LHCN-M2 (cell line): ENCODE measurements at regions not wholly inside any gene's neighbourhood (a gene's known extent, or its start where the extent isn't known, plus 50 kb on each side); places are given as distances from the start of the nearest gene placed in this dataset.
A peak's percentile ranks its signal among the peaks of the same experiment; 100 is the strongest.

Source experiments
- DNase-seq: peaks from one replicate; pipeline ENCODE4 v3.0.0-alpha.2; 2012; ENCODE audit warnings: low read depth

- no peak for DNase-seq
Measured at GRCh38 chr15:81869161-81869954, 176.5 kb downstream of the MEX3B start.

GRCh38 chr15:81865850-81866537 lies 179.8 kb downstream of the MEX3B start:
- DNase-seq, result no peak

- DNase-seq, result peak; percentile 31
Measured at GRCh38 chr15:81863162-81863561, 182.7 kb downstream of the MEX3B start.

- DNase-seq, result no peak
Measured at GRCh38 chr15:81859737-81860516, 185.9 kb downstream of the MEX3B start.

- DNase-seq, result no peak
Measured at GRCh38 chr15:81858586-81858985, 187.2 kb downstream of the MEX3B start.

GRCh38 chr15:81858136-81858535 lies 187.7 kb downstream of the MEX3B start:
- DNase-seq, result no peak

- DNase-seq, result no peak
Measured at GRCh38 chr15:81856634-81857026, 189.2 kb downstream of the MEX3B start.

GRCh38 chr15:81856001-81856633 lies 189.7 kb downstream of the MEX3B start:
- no peak for DNase-seq

- DNase-seq, result no peak
Measured at GRCh38 chr15:81853150-81853748, 192.6 kb downstream of the MEX3B start.

- DNase-seq, result no peak
Measured at GRCh38 chr15:81852411-81853149, 193.2 kb downstream of the MEX3B start.

GRCh38 chr15:81851757-81852156 lies 194.1 kb downstream of the MEX3B start:
- no peak for DNase-seq

- DNase-seq, result no peak
Measured at GRCh38 chr15:81851325-81851724, 194.5 kb downstream of the MEX3B start.

GRCh38 chr15:81849289-81849688 lies 196.5 kb downstream of the MEX3B start:
- no peak for DNase-seq

GRCh38 chr15:81848701-81849100 lies 197.1 kb downstream of the MEX3B start:
- no peak for DNase-seq

- DNase-seq, result no peak
Measured at GRCh38 chr15:81843757-81844407, 201.9 kb downstream of the MEX3B start.

GRCh38 chr15:81843226-81843625 lies 202.6 kb downstream of the MEX3B start:
- DNase-seq, result no peak

GRCh38 chr15:81839387-81839786 lies 206.4 kb downstream of the MEX3B start:
- DNase-seq, result no peak

GRCh38 chr15:81835731-81836130 lies 210.1 kb downstream of the MEX3B start:
- no peak for DNase-seq

- DNase-seq, result no peak
Measured at GRCh38 chr15:81830520-81830919, 215.3 kb downstream of the MEX3B start.

- DNase-seq, result no peak
Measured at GRCh38 chr15:81829918-81830317, 215.9 kb downstream of the MEX3B start.
